ENCODE measurements at regions not wholly inside any gene's neighbourhood (a gene's known extent, or its start where the extent isn't known, plus 50 kb on each side); places are given as distances from the start of the nearest gene placed in this dataset.

DNA sequence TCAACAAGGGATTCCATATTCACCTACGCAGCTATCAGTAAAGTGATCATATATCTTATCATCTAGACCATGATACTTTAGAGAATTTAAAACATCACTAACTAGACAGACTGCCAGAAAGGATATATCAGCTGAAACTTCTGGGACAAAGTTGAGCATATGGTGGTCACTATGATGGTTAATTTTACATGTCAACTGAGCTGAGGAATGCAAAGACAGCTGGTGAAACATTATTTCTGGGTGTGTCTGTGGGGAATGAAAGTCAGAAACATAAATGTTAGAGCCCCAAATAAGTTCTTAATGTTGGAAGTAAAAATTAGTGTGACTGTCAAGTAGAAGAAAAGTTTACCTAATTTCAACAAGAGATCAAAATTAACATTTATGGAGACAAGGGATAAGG, 440.0 kb upstream of the IRAK1BP1 start:
- Histone ChIP-seq H2AFZ (no peak overlapping the region), H3K36me3 (ENCODE audit: insufficient read depth) (no peaks in the 10 kb centered on the region), H3K79me2 (replicated peaks; ENCODE audit: insufficient read depth) (no peaks in the 10 kb centered on the region), H3K4me2 (no peak overlapping the region), H4K20me1 (replicated peaks; ENCODE audit: insufficient read depth) (no peaks in the 10 kb centered on the region), H3K9me2 (ENCODE audit: insufficient read depth) (0 out of 2 replicates have a peak, but pooled peaks cover 5% of the 10 kb centered on the region), H3K4me1 (ENCODE audit: insufficient read depth) (no peaks in the 10 kb centered on the region), H3K4me3 (no peak overlapping the region), H3K27me3 (ENCODE audit: insufficient read depth) (no peaks in the 10 kb centered on the region), H3F3A (replicated peaks; ENCODE audit: low read depth) (no peaks in the 10 kb centered on the region), H3K27ac (ENCODE audit: low read depth) (no peak overlapping the region)
- no peak for ATAC-seq
- Mint-ChIP-seq H3K4me1 (peaks cover 3% of the 10 kb centered on the region; the same call in 1 of the 3 replicates), H3K36me3 (ENCODE audit: low read depth) (peaks cover 5% of the 10 kb centered on the region; the same call in 1 of the 3 replicates), H3K9me3 (peaks cover 14% of the 10 kb centered on the region; the same call in 1 of the 3 replicates), H3K4me3 (no peak overlapping the region), H3K27ac (no peak overlapping the region), H3K27me3 (ENCODE audit: insufficient read depth, low read depth, poor library complexity) (no peaks in the 10 kb centered on the region)
- TF ChIP-seq, protein P1, sequence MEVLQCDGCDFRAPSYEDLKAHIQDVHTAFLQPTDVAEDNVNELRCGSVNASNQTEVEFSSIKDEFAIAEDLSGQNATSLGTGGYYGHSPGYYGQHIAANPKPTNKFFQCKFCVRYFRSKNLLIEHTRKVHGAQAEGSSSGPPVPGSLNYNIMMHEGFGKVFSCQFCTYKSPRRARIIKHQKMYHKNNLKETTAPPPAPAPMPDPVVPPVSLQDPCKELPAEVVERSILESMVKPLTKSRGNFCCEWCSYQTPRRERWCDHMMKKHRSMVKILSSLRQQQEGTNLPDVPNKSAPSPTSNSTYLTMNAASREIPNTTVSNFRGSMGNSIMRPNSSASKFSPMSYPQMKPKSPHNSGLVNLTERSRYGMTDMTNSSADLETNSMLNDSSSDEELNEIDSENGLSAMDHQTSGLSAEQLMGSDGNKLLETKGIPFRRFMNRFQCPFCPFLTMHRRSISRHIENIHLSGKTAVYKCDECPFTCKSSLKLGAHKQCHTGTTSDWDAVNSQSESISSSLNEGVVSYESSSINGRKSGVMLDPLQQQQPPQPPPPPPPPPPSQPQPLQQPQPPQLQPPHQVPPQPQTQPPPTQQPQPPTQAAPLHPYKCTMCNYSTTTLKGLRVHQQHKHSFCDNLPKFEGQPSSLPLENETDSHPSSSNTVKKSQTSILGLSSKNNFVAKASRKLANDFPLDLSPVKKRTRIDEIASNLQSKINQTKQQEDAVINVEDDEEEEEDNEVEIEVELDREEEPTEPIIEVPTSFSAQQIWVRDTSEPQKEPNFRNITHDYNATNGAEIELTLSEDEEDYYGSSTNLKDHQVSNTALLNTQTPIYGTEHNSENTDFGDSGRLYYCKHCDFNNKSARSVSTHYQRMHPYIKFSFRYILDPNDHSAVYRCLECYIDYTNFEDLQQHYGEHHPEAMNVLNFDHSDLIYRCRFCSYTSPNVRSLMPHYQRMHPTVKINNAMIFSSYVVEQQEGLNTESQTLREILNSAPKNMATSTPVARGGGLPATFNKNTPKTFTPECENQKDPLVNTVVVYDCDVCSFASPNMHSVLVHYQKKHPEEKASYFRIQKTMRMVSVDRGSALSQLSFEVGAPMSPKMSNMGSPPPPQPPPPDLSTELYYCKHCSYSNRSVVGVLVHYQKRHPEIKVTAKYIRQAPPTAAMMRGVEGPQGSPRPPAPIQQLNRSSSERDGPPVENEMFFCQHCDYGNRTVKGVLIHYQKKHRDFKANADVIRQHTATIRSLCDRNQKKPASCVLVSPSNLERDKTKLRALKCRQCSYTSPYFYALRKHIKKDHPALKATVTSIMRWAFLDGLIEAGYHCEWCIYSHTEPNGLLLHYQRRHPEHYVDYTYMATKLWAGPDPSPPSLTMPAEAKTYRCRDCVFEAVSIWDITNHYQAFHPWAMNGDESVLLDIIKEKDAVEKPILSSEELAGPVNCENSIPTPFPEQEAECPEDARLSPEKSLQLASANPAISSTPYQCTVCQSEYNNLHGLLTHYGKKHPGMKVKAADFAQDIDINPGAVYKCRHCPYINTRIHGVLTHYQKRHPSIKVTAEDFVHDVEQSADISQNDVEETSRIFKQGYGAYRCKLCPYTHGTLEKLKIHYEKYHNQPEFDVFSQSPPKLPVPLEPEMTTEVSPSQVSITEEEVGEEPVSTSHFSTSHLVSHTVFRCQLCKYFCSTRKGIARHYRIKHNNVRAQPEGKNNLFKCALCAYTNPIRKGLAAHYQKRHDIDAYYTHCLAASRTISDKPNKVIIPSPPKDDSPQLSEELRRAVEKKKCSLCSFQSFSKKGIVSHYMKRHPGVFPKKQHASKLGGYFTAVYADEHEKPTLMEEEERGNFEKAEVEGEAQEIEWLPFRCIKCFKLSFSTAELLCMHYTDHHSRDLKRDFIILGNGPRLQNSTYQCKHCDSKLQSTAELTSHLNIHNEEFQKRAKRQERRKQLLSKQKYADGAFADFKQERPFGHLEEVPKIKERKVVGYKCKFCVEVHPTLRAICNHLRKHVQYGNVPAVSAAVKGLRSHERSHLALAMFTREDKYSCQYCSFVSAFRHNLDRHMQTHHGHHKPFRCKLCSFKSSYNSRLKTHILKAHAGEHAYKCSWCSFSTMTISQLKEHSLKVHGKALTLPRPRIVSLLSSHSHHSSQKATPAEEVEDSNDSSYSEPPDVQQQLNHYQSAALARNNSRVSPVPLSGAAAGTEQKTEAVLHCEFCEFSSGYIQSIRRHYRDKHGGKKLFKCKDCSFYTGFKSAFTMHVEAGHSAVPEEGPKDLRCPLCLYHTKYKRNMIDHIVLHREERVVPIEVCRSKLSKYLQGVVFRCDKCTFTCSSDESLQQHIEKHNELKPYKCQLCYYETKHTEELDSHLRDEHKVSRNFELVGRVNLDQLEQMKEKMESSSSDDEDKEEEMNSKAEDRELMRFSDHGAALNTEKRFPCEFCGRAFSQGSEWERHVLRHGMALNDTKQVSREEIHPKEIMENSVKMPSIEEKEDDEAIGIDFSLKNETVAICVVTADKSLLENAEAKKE (CRISPR knock-in tag; IDR thresholded peaks at IDR 0.05): no peak
- TF ChIP-seq ZNF331 (CRISPR knock-in tag; IDR thresholded peaks at IDR 0.05; ENCODE audit: low read depth) (no peak), EZH2 (IDR thresholded peaks at IDR 0.05; ENCODE audit: low read depth, unreplicated experiment) (no peak), REST (IDR thresholded peaks at IDR 0.05; ENCODE audit: unreplicated experiment) (no peak), STAT1 (IDR thresholded peaks at IDR 0.05; ENCODE audit: unreplicated experiment) (no peak), ZNF114 (CRISPR knock-in tag; IDR thresholded peaks at IDR 0.05) (no peak), JUNB (IDR thresholded peaks at IDR 0.05; ENCODE audit: unreplicated experiment) (no peak)
- no peak for DNase-seq (ENCODE audit: low spot score)

All from GM23338 (cell line).